ENCODE measurements at regions not wholly inside any gene's neighbourhood (a gene's known extent, or its start where the extent isn't known, plus 50 kb on each side); places are given as distances from the start of the nearest gene placed in this dataset.

- no peak overlapping the region for H2AFZ ChIP-seq (ENCODE audit: low read depth)
- H3K4me2 ChIP-seq: 0 out of 2 replicates have a peak overlapping the region, but pooled peaks have one; percentile 3
- no peaks in the 10 kb centered on the region for H4K20me1 ChIP-seq (ENCODE audit: insufficient read depth)
- ChIA-PET CTCF (interaction anchor here (0.6 kb wide), 1 partner anchor 16 kb away, joined by 3 read pairs; no protein-coding TSS in a partner anchor), POLR2A (no interaction called here)
- no peaks in the 10 kb centered on the region for H3K79me2 ChIP-seq (ENCODE audit: insufficient read depth)
- peaks cover 33% of the 10 kb centered on the region for H3K27me3 ChIP-seq (ENCODE audit: insufficient read depth)
- no peaks in the 10 kb centered on the region for H3K4me1 ChIP-seq (ENCODE audit: control insufficient read depth in 1 of 2, insufficient read depth in 2 of 2, low read depth in 1 of 2, low read length in 1 of 2)
- peaks cover 5% of the 10 kb centered on the region for H3F3A ChIP-seq (replicated peaks; ENCODE audit: insufficient read depth)
- no peak overlapping the region for H3K9ac ChIP-seq
- DNase-seq: no peak
- H3K36me3 ChIP-seq (replicated peaks in 1 of 2; ENCODE audit: control insufficient read depth in 1 of 2, insufficient read depth in 2 of 2, low read length in 1 of 2): no peaks in the 10 kb centered on the region
- H3K27ac ChIP-seq (ENCODE audit: low read depth in 2 of 2, low read length in 1 of 2): no peak overlapping the region
- no peaks in the 10 kb centered on the region for H3K9me3 ChIP-seq
- no peak for TF ChIP-seq ZBTB33 (IDR thresholded peaks at IDR 0.05; ENCODE audit: borderline replicate concordance, low read depth)
- TF ChIP-seq GABPA (IDR thresholded peaks at IDR 0.05; ENCODE audit: low read depth): no peak
- TF ChIP-seq, protein P1, sequence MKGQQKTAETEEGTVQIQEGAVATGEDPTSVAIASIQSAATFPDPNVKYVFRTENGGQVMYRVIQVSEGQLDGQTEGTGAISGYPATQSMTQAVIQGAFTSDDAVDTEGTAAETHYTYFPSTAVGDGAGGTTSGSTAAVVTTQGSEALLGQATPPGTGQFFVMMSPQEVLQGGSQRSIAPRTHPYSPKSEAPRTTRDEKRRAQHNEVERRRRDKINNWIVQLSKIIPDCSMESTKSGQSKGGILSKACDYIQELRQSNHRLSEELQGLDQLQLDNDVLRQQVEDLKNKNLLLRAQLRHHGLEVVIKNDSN (IDR thresholded peaks at IDR 0.05; ENCODE audit: borderline replicate concordance, low read depth): no peak
- TF ChIP-seq CTCF (IDR thresholded peaks at IDR 0.05): no peak
- no peak for TF ChIP-seq FOXM1 (IDR thresholded peaks at IDR 0.05; ENCODE audit: low read depth)
- TF ChIP-seq JUND (IDR thresholded peaks at IDR 0.05): no peak
- TF ChIP-seq FOXJ3 (CRISPR knock-in tag; IDR thresholded peaks at IDR 0.05): no peak
- TF ChIP-seq MEF2A (IDR thresholded peaks at IDR 0.05; ENCODE audit: borderline replicate concordance, low read depth): no peak
- TF ChIP-seq NFIC (IDR thresholded peaks at IDR 0.05; ENCODE audit: borderline replicate concordance): no peak
- TF ChIP-seq RXRA (IDR thresholded peaks at IDR 0.05; ENCODE audit: borderline replicate concordance, low read depth): no peak
- H3K9me2 ChIP-seq: no peaks in the 10 kb centered on the region
- WGBS (ENCODE audit: low lambda C conversion rate): 19% methylated on average over 28 of the region's 28 CpGs
- H3K4me3 ChIP-seq (ENCODE audit: low read depth in 2 of 2, low read length in 1 of 2): no peak overlapping the region
These were observed 270.2 kb upstream of the IRX1 start for GRCh38 chr5:3325201-3325971.

DNA sequence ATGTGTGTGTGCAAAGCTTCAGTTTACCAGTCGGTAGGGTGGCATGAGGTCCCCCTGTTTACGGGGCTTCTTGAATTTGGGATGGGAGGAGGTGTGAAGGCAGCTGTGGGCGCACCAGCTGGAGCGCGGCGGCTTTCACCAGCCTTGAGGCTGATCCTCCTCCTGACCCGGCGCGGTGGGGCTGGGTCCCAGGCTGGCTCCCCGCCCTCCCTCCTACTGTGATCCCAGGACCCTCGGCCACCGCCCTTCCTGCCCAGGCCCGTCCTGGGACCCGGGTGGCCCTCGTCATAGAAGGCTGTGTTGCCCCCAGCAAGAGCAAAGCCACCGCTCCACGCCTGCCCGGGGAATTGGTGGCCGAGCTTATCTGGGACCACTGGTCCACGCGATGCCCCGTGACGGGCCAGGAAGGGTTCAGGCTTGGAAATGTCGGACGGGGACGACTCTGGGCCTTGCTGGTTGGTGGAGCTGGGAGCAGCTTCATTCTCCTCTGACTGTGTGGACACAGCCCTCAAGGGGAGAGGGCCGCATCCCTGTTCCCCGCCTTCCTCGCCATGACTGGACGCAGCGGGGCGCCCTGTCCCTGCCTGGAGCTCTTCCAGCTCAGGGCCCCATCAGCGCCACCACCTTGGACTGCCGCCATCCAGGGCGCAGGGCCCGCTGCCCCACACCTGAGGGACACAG is 271.1 kb upstream of the IRX1 start:
- Histone ChIP-seq H3F3A (replicated peaks; ENCODE audit: insufficient read depth) (peaks cover 5% of the 10 kb centered on the region), H3K9me2 (no peaks in the 10 kb centered on the region), H3K4me1 (ENCODE audit: control insufficient read depth in 1 of 2, insufficient read depth in 2 of 2, low read depth in 1 of 2, low read length in 1 of 2) (no peaks in the 10 kb centered on the region), H3K79me2 (ENCODE audit: insufficient read depth) (no peaks in the 10 kb centered on the region), H4K20me1 (ENCODE audit: insufficient read depth) (no peaks in the 10 kb centered on the region), H3K27me3 (ENCODE audit: insufficient read depth) (peaks cover 33% of the 10 kb centered on the region), H3K9ac (no peak overlapping the region), H3K4me3 (ENCODE audit: low read depth in 2 of 2, low read length in 1 of 2) (no peak overlapping the region), H3K4me2 (0 out of 2 replicates have a peak overlapping the region, but pooled peaks have one; percentile 3), H3K36me3 (replicated peaks in 1 of 2; ENCODE audit: control insufficient read depth in 1 of 2, insufficient read depth in 2 of 2, low read length in 1 of 2) (no peaks in the 10 kb centered on the region), H3K9me3 (no peaks in the 10 kb centered on the region), H3K27ac (ENCODE audit: low read depth in 2 of 2, low read length in 1 of 2) (no peak overlapping the region), H2AFZ (ENCODE audit: low read depth) (no peak overlapping the region)
- DNase-seq: peak; percentile 15
- ChIA-PET CTCF (interaction anchor here (0.6 kb wide), 1 partner anchor 17 kb away, joined by 3 read pairs; no protein-coding TSS in a partner anchor), POLR2A (no interaction called here)
- TF ChIP-seq CHD2 (IDR thresholded peaks at IDR 0.05; ENCODE audit: low read length, partially characterized antibody) (no peak), NFIC (IDR thresholded peaks at IDR 0.05; ENCODE audit: borderline replicate concordance) (no peak), FOSL2 (IDR thresholded peaks at IDR 0.05; ENCODE audit: borderline replicate concordance, low read depth) (no peak), REST (IDR thresholded peaks at IDR 0.05; ENCODE audit: low read depth, low read length) (no peak), EZH2phosphoT487 (IDR thresholded peaks at IDR 0.05; ENCODE audit: borderline replicate concordance, low read depth) (no peak)
- TF ChIP-seq, protein P2, sequence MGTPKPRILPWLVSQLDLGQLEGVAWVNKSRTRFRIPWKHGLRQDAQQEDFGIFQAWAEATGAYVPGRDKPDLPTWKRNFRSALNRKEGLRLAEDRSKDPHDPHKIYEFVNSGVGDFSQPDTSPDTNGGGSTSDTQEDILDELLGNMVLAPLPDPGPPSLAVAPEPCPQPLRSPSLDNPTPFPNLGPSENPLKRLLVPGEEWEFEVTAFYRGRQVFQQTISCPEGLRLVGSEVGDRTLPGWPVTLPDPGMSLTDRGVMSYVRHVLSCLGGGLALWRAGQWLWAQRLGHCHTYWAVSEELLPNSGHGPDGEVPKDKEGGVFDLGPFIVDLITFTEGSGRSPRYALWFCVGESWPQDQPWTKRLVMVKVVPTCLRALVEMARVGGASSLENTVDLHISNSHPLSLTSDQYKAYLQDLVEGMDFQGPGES (IDR thresholded peaks at IDR 0.05; ENCODE audit: low read depth, low read length): no peak
- 58% methylated on average over 16 of the region's 36 CpGs for WGBS (ENCODE audit: low lambda C conversion rate)
